ENCODE measurements at regions not wholly inside any gene's neighbourhood (a gene's known extent, or its start where the extent isn't known, plus 50 kb on each side); places are given as distances from the start of the nearest gene placed in this dataset.

DNA sequence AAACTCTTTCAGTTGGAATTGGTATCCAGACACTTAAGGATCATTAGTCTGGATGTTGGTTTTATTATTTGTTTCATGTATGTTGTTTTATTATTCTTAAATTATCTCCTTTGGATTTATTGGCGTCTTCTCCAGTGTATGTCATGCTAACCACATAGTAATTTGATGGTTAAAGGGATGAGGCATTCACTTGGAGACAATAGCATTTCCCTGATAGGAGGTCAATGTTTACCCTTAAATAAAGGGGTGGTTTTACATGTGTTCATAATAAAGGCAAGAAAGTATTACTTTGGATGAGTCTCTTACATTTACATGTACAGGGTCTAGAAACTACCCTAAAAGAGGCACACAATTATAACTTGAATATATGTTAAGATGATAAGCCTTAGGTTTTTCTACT is 51.2 kb upstream of the RNF144B start:
- no peak for DNase-seq (ENCODE audit: low spot score)

GRCh38 chr6:18334251-18334650 is 52.9 kb upstream of the RNF144B start:
- no peak for DNase-seq (ENCODE audit: low spot score)

- DNase-seq (ENCODE audit: low spot score) = no peak
Observed at GRCh38 chr6:18330548-18331081, 56.5 kb upstream of the RNF144B start.

DNA sequence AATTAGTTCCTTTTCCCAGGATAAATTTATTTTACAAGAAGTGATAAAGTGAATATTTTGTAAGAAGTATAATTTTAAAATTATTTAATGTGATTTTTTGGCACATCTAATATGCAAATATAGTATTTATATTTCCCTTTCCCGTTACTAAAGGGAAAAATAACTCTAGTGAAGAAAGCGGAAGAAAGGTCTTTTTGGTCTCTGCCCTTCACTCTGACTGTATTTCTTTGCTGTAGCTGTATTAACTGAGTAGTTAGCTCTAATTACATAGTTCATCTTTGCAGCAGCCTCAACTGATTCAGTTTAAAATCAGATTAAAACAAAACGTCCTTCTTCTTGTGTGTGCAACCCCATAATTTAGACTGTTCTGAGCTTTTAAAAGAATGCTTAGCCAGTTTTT is 57.4 kb upstream of the RNF144B start:
- DNase-seq (ENCODE audit: low spot score) = no peak

DNA sequence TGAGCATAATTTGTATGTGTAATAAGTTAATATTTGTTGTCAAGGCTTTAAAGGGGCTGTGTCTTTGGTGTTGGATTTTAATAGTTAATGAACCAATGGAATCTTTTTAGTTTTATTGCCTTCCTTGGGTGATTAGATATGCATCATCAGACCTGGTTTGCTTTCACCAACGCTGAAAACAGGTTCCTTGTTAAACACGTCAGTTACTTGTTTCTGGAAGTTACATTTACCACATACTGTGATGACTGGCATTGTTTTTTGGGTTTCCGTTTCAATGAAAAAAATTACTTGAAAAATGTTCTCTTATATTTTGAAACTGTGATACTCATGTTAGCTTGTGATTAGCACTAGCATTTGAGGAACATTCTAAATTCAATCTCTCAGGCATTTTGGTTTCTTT is 58.6 kb upstream of the RNF144B start:
- no peak for DNase-seq (ENCODE audit: low spot score)

DNA sequence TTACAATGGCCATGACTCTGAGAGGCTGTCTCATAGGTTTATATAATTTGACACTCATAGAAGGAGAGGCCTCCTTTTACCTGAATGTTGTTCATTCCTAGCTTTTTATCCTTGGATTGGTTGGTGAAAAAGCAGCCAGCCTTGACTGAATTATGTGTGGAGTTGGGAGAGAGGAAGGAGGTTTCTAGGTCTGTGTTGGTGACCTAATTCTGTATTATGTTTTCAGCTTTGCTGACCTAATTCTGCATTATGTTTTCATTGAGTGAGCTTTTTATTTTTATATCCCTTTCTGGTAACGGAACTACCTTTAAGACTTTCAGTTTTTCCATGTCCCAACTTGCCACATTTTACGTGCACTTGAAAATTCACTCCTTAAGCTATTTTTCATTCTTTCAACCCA is 59.1 kb upstream of the RNF144B start:
- no peak for DNase-seq (ENCODE audit: low spot score)

DNA sequence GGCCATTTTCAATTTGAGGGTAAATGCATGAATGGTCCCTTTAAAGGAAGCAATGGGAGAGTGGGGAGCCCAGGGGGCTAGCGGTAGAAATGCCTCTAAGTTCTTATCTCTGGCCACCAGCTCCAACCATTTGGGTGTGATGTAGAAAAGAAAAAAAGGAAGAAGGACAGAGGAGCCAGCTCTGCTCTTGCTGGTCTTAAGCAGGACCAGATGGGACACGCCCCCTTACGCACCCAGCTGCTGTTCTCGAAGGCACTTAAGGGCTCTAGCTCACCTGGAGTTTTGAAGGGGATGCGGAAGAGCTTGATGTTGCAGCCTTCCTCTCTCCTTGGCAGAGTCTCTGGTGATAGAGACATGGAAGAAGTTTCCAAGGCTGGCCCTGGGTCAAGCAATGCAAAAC is 59.5 kb upstream of the RNF144B start:
- DNase-seq (ENCODE audit: low spot score) = no peak

DNA sequence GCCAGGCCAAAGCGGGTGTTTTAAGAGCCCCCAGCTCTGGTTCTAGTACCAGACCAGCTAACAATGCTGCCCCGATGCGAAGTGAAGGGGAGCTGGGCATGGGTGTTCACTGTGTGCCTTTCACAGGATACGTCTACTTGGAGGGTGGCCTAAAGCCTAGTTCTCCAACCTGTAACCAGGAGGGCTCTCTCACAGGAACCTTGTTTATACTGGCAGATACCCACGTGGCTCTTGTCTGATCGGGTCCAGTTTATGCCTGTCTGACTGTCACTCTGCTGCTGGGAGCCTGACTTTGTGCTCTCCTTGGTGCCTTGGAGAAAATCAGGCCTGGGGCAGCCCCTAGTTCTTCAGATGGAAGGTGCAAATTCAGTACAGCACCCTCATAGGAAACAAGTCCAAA is 60.2 kb upstream of the RNF144B start:
- no peak for DNase-seq (ENCODE audit: low spot score)

DNA sequence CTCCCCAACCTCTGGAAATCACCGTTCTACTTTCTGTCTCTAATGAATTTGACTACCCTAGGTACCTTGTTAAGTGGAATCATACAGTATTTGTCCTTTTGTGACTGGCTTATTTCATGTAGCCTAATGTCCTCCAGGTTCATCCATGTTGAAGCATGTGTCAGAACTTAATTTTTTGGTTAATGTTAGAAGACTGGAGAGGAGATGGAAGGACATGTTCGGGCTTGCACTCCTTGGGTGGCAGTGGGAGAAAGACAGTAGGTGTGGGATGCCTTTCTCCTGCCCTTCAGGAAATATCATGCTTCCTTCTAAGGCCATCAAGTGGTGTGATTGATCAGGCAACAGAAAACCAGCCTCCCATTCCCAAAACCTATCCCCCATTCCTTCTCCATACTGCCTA is 61.1 kb upstream of the RNF144B start:
- no peak for DNase-seq (ENCODE audit: low spot score)

DNA sequence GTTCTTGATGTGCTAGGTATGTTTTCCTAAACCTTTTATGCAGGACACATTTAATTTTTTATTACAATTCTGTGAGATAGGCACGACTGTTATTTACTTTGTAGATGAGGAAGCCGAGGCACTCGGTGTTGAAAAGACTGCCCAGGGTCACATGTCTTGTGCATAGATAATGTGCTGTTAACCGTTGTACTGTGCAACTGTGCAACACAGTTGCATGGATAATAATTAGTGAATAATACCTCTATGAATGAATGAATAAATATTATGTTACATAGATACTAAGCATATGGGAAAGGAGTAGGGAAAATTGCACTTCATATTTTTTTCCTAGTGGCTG is 60.3 kb upstream of the DEK start:
- no peak for DNase-seq (ENCODE audit: low spot score)

DNA sequence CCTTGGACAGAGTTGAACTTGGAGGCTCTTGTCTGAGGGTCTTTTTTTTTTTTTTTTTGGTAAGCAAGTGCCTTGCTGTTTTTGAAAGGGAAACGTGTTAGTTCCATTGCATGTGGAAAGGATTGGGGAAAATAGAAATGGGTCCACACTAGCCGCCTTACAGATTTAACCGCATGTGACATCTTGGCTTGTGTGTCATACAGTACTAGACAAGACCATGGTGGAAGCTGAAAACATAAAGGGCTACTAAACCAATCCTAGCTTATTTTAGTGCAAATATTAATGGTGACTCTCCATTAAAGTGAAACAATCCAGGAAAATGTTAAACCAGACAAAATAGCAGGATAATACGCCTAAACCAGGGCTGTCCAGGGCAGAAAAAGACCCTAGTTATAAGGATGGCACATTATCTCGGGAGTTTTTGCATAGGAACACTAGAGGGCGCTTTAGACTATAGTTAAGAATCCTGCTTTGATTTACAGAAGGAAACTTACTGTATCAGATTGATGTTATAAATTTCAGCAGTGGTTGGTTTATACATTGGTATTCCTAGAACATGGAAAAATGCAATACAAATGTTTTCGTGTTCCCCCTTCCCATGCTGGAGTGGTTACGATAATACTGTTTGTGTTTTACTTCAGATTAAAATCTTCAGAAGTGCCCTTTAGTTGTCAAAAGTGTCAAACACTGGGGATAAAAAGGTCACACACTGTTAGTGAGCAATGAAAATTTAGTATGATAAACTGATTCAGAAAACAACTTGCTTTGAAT is 59.8 kb upstream of the DEK start:
- DNase-seq (ENCODE audit: low spot score) = peak; percentile 17

DNA sequence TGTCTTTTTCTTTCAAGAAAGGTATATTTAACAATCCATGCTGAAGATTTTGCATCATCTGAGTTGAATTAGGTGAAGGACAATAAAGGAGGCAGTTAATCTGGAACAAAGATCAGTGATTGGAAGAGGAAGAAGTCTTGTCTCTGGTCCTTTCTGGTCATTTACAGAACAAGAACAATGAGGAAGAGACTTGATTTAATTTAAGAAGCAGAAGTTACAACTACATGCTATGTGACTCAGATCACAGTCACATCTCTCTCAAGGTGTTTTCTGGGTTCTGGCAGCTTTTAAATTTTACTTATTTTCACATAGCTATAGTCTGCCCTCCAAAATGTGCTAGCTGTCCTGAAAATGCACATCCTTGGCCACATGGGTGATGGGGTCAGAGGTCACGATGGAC is 53.5 kb upstream of the DEK start:
- DNase-seq (ENCODE audit: low spot score) = no peak

DNA sequence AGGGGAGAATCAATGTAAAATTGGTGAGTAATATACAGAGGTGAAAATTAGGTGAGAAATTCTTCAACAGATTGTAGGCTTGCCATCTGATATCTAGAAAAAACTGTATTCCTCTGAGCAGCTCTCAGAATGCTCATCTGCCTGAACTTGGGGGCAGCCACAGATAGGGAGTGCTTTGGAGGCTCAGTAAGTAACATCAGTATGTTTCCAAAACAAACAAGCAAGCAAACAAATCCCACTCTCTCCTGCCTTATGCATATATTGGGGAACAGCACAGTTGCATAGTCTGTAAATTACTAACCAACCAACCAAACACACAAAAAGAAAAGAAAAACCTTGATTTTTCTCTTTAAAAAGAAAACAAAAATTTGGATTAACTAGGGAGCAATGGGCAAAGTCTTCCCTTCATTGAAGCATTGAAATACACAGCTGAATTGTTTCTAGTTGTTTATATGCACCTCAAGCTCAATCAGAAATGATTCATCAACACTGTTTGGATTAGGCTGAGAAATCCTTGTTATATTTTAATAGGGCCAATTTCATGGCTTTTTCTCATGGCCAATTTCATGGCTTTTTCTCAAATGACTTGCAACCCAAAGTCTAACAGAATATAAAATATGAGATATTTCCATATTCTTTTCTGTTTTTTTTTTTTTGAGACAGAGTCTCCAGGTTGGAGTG is 50.1 kb upstream of the DEK start:
- no peak for DNase-seq (ENCODE audit: low spot score)

Measured in HuH-7 (cell line).